ENCODE measurements at regions not wholly inside any gene's neighbourhood (a gene's known extent, or its start where the extent isn't known, plus 50 kb on each side); places are given as distances from the start of the nearest gene placed in this dataset.

GRCh38 chr7:81534446-81534845 is 235.4 kb downstream of the HGF start:
- Histone ChIP-seq H3K4me2 (no peak overlapping the region), H3K4me3 (IDR thresholded peaks at IDR 0.05; ENCODE audit: insufficient read depth, low read depth, low read length) (no peak overlapping the region), H3K9ac (no peak overlapping the region), H3K27ac (no peak overlapping the region), H3K4me1 (ENCODE audit: low read depth, poor library complexity, severe bottlenecking) (no peaks in the 10 kb centered on the region), H4K20me1 (ENCODE audit: insufficient read depth) (no peaks in the 10 kb centered on the region), H3K27me3 (ENCODE audit: insufficient read depth, low read depth) (no peaks in the 10 kb centered on the region), H3K79me2 (ENCODE audit: insufficient read depth, low read depth) (no peaks in the 10 kb centered on the region), H3K36me3 (ENCODE audit: insufficient read depth) (no peaks in the 10 kb centered on the region), H2AFZ (ENCODE audit: low read depth) (no peak overlapping the region)
- no peak for TF ChIP-seq CTCF (conservative IDR thresholded peaks at IDR 0.05; ENCODE audit: low read depth, low read length)

GRCh38 chr7:81533931-81534330 is 235.9 kb downstream of the HGF start:
- H2AFZ ChIP-seq (ENCODE audit: low read depth) = no peak overlapping the region
- H3K4me1 ChIP-seq (ENCODE audit: low read depth, poor library complexity, severe bottlenecking) = no peaks in the 10 kb centered on the region
- no peak overlapping the region for H3K9ac ChIP-seq
- H3K4me2 ChIP-seq = no peak overlapping the region
- H4K20me1 ChIP-seq (ENCODE audit: insufficient read depth) = no peaks in the 10 kb centered on the region
- no peak overlapping the region for H3K27ac ChIP-seq
- H3K79me2 ChIP-seq (ENCODE audit: insufficient read depth, low read depth) = no peaks in the 10 kb centered on the region
- H3K36me3 ChIP-seq (ENCODE audit: insufficient read depth) = no peaks in the 10 kb centered on the region
- H3K27me3 ChIP-seq (ENCODE audit: insufficient read depth, low read depth) = no peaks in the 10 kb centered on the region
- no peak for TF ChIP-seq CTCF (conservative IDR thresholded peaks at IDR 0.05; ENCODE audit: low read depth, low read length)
- no peak overlapping the region for H3K4me3 ChIP-seq (IDR thresholded peaks at IDR 0.05; ENCODE audit: insufficient read depth, low read depth, low read length)

- H3K36me3 ChIP-seq (ENCODE audit: insufficient read depth) = no peaks in the 10 kb centered on the region
Observed at GRCh38 chr7:81533426-81533825, 236.4 kb downstream of the HGF start.

GRCh38 chr7:81529785-81530184 is 240.1 kb downstream of the HGF start:
- Histone ChIP-seq H4K20me1 (ENCODE audit: insufficient read depth) (no peaks in the 10 kb centered on the region), H3K79me2 (ENCODE audit: insufficient read depth, low read depth) (no peaks in the 10 kb centered on the region), H3K9ac (no peak overlapping the region), H3K27me3 (ENCODE audit: insufficient read depth, low read depth) (no peaks in the 10 kb centered on the region), H3K27ac (no peak overlapping the region), H3K4me1 (ENCODE audit: low read depth, poor library complexity, severe bottlenecking) (no peaks in the 10 kb centered on the region), H3K36me3 (ENCODE audit: insufficient read depth) (no peaks in the 10 kb centered on the region), H3K4me2 (no peak overlapping the region), H2AFZ (ENCODE audit: low read depth) (no peak overlapping the region), H3K4me3 (IDR thresholded peaks at IDR 0.05; ENCODE audit: insufficient read depth, low read depth, low read length) (no peak overlapping the region)
- TF ChIP-seq CTCF (conservative IDR thresholded peaks at IDR 0.05; ENCODE audit: low read depth, low read length) = no peak

More at GRCh38 chr7:81533426-81533825, 236.4 kb downstream of the HGF start:
- no peak for TF ChIP-seq CTCF (conservative IDR thresholded peaks at IDR 0.05; ENCODE audit: low read depth, low read length)
- H3K27ac ChIP-seq = no peak overlapping the region
- H2AFZ ChIP-seq (ENCODE audit: low read depth) = no peak overlapping the region
- H3K79me2 ChIP-seq (ENCODE audit: insufficient read depth, low read depth) = no peaks in the 10 kb centered on the region
- no peaks in the 10 kb centered on the region for H4K20me1 ChIP-seq (ENCODE audit: insufficient read depth)
- no peak overlapping the region for H3K4me2 ChIP-seq
- H3K27me3 ChIP-seq (ENCODE audit: insufficient read depth, low read depth) = no peaks in the 10 kb centered on the region
- H3K4me1 ChIP-seq (ENCODE audit: low read depth, poor library complexity, severe bottlenecking) = no peaks in the 10 kb centered on the region
- H3K9ac ChIP-seq = no peak overlapping the region
- H3K4me3 ChIP-seq (IDR thresholded peaks at IDR 0.05; ENCODE audit: insufficient read depth, low read depth, low read length) = no peak overlapping the region

Measured in KMS-11 (cell line).